ENCODE measurements at regions not wholly inside any gene's neighbourhood (a gene's known extent, or its start where the extent isn't known, plus 50 kb on each side); places are given as distances from the start of the nearest gene placed in this dataset.
"Not testable (repeated sequence)": the region's sequence is repeated elsewhere in the genome, so short reads cannot be mapped to it uniquely, and the experiment has no call there.

DNA sequence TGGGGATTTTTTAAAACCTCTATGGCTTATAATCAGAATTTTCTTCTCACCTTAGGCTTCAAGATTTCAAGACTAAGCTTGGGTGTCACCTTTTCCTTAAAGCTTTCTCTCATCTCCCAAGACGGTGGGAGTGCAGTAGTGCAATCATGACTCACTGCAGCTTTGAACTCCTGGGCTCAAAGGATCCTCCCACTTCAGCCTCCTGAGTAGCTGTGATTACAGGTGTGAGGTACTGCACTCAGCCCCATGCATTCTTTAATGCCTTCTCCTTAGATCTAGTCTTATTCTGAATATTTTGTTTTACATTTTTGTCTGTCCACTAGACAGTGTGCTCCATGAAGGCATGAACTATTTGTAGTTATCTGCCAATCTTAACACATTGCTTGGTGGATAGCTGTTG lies 55.7 kb upstream of the FAT3 start:
- no peak for DNase-seq (ENCODE audit: low read depth in 2 of 2)

GRCh38 chr11:92167571-92167970 lies 57.0 kb upstream of the FAT3 start:
- no peak for DNase-seq (ENCODE audit: low read depth in 2 of 2)

DNA sequence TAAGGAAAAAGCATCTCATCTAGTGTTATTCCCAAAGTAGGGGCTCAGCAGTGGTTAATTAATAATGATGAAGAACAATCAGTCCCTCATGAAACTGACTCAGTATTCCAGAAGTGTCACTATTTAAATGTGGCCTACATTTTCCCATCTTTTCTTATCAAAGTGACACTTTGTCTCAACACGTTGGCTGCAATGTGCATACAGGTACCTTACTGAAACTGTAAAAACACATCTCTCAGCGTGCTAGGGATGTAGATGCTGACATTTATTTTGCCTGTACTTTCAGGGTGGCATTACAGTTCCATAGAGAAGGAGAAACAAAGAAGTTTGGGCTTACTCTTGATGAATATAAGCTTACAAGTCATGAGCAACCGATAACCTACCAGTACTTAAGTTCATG lies 58.3 kb upstream of the FAT3 start:
- no peak for DNase-seq (ENCODE audit: low read depth in 2 of 2)

GRCh38 chr11:92163879-92164278 lies 60.7 kb upstream of the FAT3 start:
- DNase-seq (ENCODE audit: low read depth in 2 of 2) = no peak

- DNase-seq (ENCODE audit: low read depth in 2 of 2) = no peak
These were observed 61.8 kb upstream of the FAT3 start for GRCh38 chr11:92162776-92163175.

DNA sequence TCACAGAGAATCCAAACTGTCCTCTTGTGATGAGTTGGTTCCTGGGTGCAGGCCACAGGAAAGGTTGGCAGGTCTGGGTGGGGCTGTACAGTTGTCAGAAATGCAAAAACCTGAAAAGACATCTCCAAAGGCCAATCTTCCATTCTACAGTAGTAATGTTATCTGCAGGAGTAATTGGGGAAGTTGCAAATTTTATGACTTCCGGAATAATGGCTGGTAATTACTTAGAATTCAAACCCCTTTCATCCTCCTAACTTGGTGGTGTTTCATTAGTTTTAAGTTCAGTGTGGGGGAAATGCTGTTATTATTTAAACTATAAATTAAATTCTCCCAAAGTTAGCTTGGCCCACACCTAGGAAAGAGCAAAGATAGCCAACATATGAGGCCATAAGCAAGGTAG lies 64.7 kb upstream of the FAT3 start:
- no peak for DNase-seq (ENCODE audit: low read depth in 2 of 2)

GRCh38 chr11:92157390-92157789 lies 67.2 kb upstream of the FAT3 start:
- DNase-seq (ENCODE audit: low read depth in 2 of 2) = not testable (repeated sequence)

GRCh38 chr11:92154611-92155010 lies 70.0 kb upstream of the FAT3 start:
- DNase-seq (ENCODE audit: low read depth in 2 of 2) = no peak

DNA sequence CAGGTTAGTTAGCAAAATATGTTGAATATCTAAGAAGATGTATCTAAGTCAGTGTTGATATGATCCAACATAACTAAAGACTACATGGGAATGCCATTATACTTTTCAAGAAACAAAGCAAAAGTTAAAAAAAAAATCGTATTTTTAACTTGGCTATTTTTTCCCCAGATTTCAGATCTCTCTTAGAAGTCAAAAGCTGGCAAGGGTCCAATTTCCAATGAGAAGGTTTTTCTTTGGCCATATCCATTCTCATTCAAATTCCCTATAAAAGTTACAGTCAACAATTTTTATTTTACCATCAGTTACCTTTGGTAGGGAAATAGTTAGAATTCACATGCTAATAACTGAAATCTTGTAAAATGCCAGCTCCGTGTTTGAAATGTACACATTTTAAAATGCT lies 70.5 kb upstream of the FAT3 start:
- DNase-seq (ENCODE audit: low read depth in 2 of 2) = no peak

DNA sequence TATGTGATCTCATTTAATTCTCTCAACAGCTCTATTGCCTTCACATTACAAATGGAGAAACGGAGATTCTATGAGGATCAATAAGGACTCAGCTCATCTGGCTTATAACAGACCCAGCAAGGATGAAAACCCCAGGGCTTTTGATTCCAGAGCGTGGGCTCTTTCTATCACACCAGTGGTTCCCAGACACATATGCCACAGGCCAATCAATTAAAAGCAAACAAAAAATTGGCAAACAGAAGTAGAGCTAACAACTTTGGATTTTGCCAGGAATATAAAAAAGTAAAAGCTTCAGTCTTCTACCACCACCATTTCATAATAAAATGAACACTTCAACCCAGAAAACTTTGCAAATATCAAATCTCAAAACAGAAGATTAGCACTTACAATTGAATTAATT lies 71.1 kb upstream of the FAT3 start:
- DNase-seq (ENCODE audit: low read depth in 2 of 2) = no peak

DNA sequence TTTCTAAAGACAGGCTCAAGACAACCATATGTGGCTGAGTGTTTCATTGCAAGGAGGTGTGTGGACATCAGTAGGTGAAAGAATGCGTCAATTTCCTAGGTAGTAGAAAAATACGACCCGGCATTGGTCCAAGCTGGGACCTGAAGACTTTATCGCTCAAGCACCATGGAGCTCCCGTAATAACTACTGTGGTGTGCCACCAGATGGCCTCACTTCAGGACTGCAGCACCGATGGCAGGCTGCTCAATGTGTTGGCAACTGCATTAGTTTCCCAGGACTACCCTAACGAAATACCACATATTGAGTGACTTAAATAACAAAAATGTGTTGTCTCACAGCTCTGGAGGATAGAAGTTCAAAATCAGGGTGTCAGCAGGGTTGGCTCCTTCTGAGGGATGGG lies 72.4 kb upstream of the FAT3 start:
- DNase-seq (ENCODE audit: low read depth in 2 of 2) = no peak

DNA sequence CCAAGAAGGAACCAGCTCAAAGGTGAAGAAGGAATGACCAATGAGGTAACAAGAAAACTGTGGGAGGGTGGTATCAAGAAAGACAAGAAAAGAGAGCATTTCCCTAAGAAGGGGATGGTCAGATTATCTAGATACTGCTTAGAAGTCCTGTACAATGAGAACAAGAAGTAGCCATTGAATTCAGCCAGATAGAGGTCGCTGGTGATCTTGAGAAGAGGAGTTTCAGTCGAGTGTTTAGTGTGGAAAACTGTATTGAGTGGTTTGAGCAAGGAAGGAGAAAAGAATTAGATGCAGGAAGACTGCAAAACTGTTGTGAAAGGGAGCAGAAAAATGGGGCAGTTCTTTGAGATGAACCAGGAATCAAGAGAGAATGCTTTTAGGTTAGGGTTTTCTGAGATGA lies 74.6 kb upstream of the FAT3 start:
- DNase-seq (ENCODE audit: low read depth in 2 of 2) = no peak

- DNase-seq (ENCODE audit: low read depth in 2 of 2) = no peak
These were observed 82.9 kb upstream of the FAT3 start for GRCh38 chr11:92141725-92142124.

- DNase-seq (ENCODE audit: low read depth in 2 of 2) = no peak
These were observed 83.5 kb upstream of the FAT3 start for GRCh38 chr11:92141159-92141558.

GRCh38 chr11:92140021-92140420 lies 84.6 kb upstream of the FAT3 start:
- no peak for DNase-seq (ENCODE audit: low read depth in 2 of 2)

GRCh38 chr11:92138296-92138695 lies 86.3 kb upstream of the FAT3 start:
- no peak for DNase-seq (ENCODE audit: low read depth in 2 of 2)

GRCh38 chr11:92137747-92138146 lies 86.9 kb upstream of the FAT3 start:
- no peak for DNase-seq (ENCODE audit: low read depth in 2 of 2)

GRCh38 chr11:92136797-92137196 lies 87.8 kb upstream of the FAT3 start:
- no peak for DNase-seq (ENCODE audit: low read depth in 2 of 2)

GRCh38 chr11:92131289-92131865 lies 93.2 kb upstream of the FAT3 start:
- no peak for DNase-seq (ENCODE audit: low read depth in 2 of 2)

- no peak for DNase-seq (ENCODE audit: low read depth in 2 of 2)
These were observed 94.2 kb upstream of the FAT3 start for GRCh38 chr11:92130421-92130831.

DNA sequence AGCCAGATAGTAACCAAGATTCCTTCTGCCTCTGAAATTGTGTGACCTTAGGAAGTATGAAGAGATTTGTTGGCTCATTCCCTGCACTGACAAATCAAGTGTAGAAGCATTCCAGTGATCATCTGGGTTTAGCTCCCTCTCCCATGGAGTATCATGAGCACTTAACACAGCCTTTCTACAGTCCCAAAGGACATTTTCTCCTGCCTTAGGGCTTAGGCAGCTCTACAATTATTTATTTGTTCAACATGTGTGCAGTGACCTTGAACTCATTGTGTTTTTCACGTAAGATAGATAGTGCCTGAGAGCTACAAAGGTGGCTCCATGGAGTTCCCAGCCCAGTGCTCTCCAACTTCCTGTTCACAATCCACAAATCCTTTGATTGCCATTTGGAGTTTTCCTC lies 94.8 kb upstream of the FAT3 start:
- DNase-seq (ENCODE audit: low read depth in 2 of 2) = no peak

DNA sequence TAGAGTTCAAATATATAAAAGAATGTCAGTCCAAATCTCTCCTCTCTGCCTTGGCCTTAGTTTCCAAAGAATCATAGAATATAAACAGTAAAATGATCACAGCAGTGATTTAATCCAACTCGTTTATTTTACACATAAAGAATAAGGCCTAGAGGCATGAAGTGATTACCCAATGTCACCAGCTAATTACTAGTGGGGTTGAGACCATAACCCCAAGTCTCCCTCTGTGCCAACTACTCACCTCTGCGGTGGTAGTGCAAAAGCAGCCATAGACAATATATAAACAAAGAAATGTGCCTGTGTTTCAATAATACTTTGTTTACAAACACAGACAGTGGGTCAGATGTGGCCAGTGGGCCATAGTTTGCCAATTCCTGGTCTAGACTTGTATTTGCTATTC lies 96.6 kb upstream of the FAT3 start:
- DNase-seq (ENCODE audit: low read depth in 2 of 2) = no peak

GRCh38 chr11:92125321-92125720 lies 99.3 kb upstream of the FAT3 start:
- no peak for DNase-seq (ENCODE audit: low read depth in 2 of 2)

- no peak for DNase-seq (ENCODE audit: low read depth in 2 of 2)
These were observed 101.1 kb upstream of the FAT3 start for GRCh38 chr11:92123540-92123939.

GRCh38 chr11:92122561-92122960 lies 102.1 kb upstream of the FAT3 start:
- no peak for DNase-seq (ENCODE audit: low read depth in 2 of 2)

All from stimulated activated CD4-positive, alpha-beta T cell treated with anti-CD3 and anti-CD28 coated beads, Interleukin-4, amount 100 ng/mL, for 48 hours (primary cell).